GM12865 (cell line): ENCODE measurements at regions not wholly inside any gene's neighbourhood (a gene's known extent, or its start where the extent isn't known, plus 50 kb on each side); places are given as distances from the start of the nearest gene placed in this dataset.

Source experiments
- DNase-seq: peaks from one replicate; pipeline ENCODE4 v3.0.0; 2010; ENCODE audit warnings: low read depth
- H3K4me3 ChIP-seq: 2 replicates; pipeline ENCODE4 v1.5.1; 2011; ENCODE audit warnings: mild to moderate bottlenecking, low read depth, low read length, control low read depth
- CTCF ChIP-seq: IDR thresholded peaks from 2 replicates; pipeline ENCODE4 v1.5.1; 2011; ENCODE audit warnings: low read length, control low read depth, low read depth, inconsistent platforms; ENCODE audit not compliant: insufficient read depth; ENCODE audit errors: missing control alignments

GRCh38 chr15:36080759-36081158 is 498.7 kb upstream of the CDIN1 start:
- DNase-seq = no peak
- no peak for TF ChIP-seq CTCF
- H3K4me3 ChIP-seq = no peak overlapping the region

GRCh38 chr15:36090286-36090946 is 489.0 kb upstream of the CDIN1 start:
- no peak for DNase-seq
- H3K4me3 ChIP-seq = no peak overlapping the region
- no peak for TF ChIP-seq CTCF

GRCh38 chr15:36106640-36107335 is 472.6 kb upstream of the CDIN1 start:
- TF ChIP-seq CTCF = no peak
- no peak for DNase-seq
- no peak overlapping the region for H3K4me3 ChIP-seq

- H3K4me3 ChIP-seq = no peak overlapping the region
- DNase-seq = no peak
- no peak for TF ChIP-seq CTCF
These were observed 470.9 kb upstream of the CDIN1 start for GRCh38 chr15:36108541-36108940.

- H3K4me3 ChIP-seq = no peak overlapping the region
- no peak for DNase-seq
- no peak for TF ChIP-seq CTCF
These were observed 469.3 kb upstream of the CDIN1 start for GRCh38 chr15:36109943-36110658.

- no peak for DNase-seq
- no peak overlapping the region for H3K4me3 ChIP-seq
- no peak for TF ChIP-seq CTCF
These were observed 468.8 kb upstream of the CDIN1 start for GRCh38 chr15:36110659-36110993.

GRCh38 chr15:36117296-36117787 is 462.1 kb upstream of the CDIN1 start:
- no peak for TF ChIP-seq CTCF
- no peak for DNase-seq
- no peak overlapping the region for H3K4me3 ChIP-seq
